Neural progenitor cell (in vitro differentiated cells): ENCODE measurements at regions not wholly inside any gene's neighbourhood (a gene's known extent, or its start where the extent isn't known, plus 50 kb on each side); places are given as distances from the start of the nearest gene placed in this dataset.

Source experiments
- DNase-seq: peaks from one replicate; pipeline ENCODE4 v3.0.0-alpha.2; 2016; ENCODE audit warnings: low spot score
- H2AFZ ChIP-seq: fragments of 200-600 bp; sonication (generic); replicated peaks from 2 replicates; pipeline ENCODE4 v1.6.1; 2016; ENCODE audit warnings: antibody characterized with exemption
- H3F3A ChIP-seq: fragments of 200-600 bp; sonication (generic); 2 replicates; pipeline ENCODE4 v1.6.1; 2016; ENCODE audit warnings: antibody characterized with exemption, low read depth
- H3K27ac ChIP-seq: fragments of 200-600 bp; sonication (generic); 2 replicates; pipeline ENCODE4 v1.5.1; 2016; ENCODE audit warnings: mild to moderate bottlenecking
- H3K27me3 ChIP-seq: fragments of 200-600 bp; sonication (generic); 2 replicates; pipeline ENCODE4 v1.6.1; 2016; ENCODE audit warnings: mild to moderate bottlenecking, moderate library complexity
- H3K36me3 ChIP-seq: fragments of 200-600 bp; sonication (generic); 2 replicates; pipeline ENCODE4 v1.5.1; 2016
- H3K4me1 ChIP-seq: fragments of 200-600 bp; sonication (generic); 2 replicates; pipeline ENCODE4 v1.6.1; 2016; ENCODE audit warnings: mixed run types
- H3K4me2 ChIP-seq: fragments of 200-600 bp; sonication (generic); 2 replicates; pipeline ENCODE4 v1.6.1; 2016
- H3K4me3 ChIP-seq: fragments of 200-600 bp; sonication (generic); 2 replicates; pipeline ENCODE4 v1.5.1; 2016
- H3K79me2 ChIP-seq: fragments of 200-600 bp; sonication (generic); 2 replicates; pipeline ENCODE4 v1.6.1; 2016; ENCODE audit warnings: low read depth
- H3K9ac ChIP-seq: fragments of 200-600 bp; sonication (generic); 2 replicates; pipeline ENCODE4 v1.6.1; 2016
- H3K9me3 ChIP-seq: fragments of 200-600 bp; sonication (generic); 2 replicates; pipeline ENCODE4 v1.5.1; 2016; ENCODE audit warnings: low read depth
- H4K20me1 ChIP-seq: fragments of 200-600 bp; sonication (generic); 2 replicates; pipeline ENCODE4 v1.6.1; 2016; ENCODE audit warnings: low read depth
- H3K27ac Mint-ChIP-seq: 3 replicates; pipeline ENCODE4 v1.8.0; 2021; ENCODE audit warnings: mixed read lengths
- H3K27me3 Mint-ChIP-seq: 2 replicates; pipeline ENCODE4 v1.8.0; 2022; ENCODE audit warnings: low read depth, mild to moderate bottlenecking, inconsistent platforms, moderate library complexity, mixed read lengths; ENCODE audit not compliant: insufficient read depth
- H3K36me3 Mint-ChIP-seq: 3 replicates; pipeline ENCODE4 v1.8.0; 2021; ENCODE audit warnings: mixed read lengths
- H3K4me1 Mint-ChIP-seq: 3 replicates; pipeline ENCODE4 v1.8.0; 2021; ENCODE audit warnings: mixed read lengths
- H3K4me3 Mint-ChIP-seq: 3 replicates; pipeline ENCODE4 v1.8.0; 2021; ENCODE audit warnings: mild to moderate bottlenecking, moderate library complexity, mixed read lengths
- H3K9me3 Mint-ChIP-seq: 3 replicates; pipeline ENCODE4 v1.8.0; 2020; ENCODE audit warnings: mixed read lengths
- CTCF ChIP-seq: fragments of 200-600 bp; sonication (generic); IDR thresholded peaks from 2 replicates; pipeline ENCODE4 v1.5.1; 2017; ENCODE audit warnings: antibody characterized with exemption, mild to moderate bottlenecking
- EZH2 ChIP-seq: fragments of 200-600 bp; sonication (generic); IDR thresholded peaks from 2 replicates; pipeline ENCODE4 v1.6.1; 2017; ENCODE audit warnings: antibody characterized with exemption, mild to moderate bottlenecking, moderate library complexity
- EZH2phosphoT487 ChIP-seq: fragments of 200-600 bp; sonication (generic); IDR thresholded peaks from 2 replicates; pipeline ENCODE4 v1.6.1; 2017; ENCODE audit warnings: antibody characterized with exemption

- Histone ChIP-seq H3K9ac (no peak overlapping the region), H3K9me3 (no peaks in the 10 kb centered on the region), H3F3A (no peaks in the 10 kb centered on the region), H4K20me1 (no peaks in the 10 kb centered on the region), H3K27ac (no peak overlapping the region), H3K27me3 (no peaks in the 10 kb centered on the region), H3K79me2 (no peaks in the 10 kb centered on the region), H3K4me2 (no peak overlapping the region), H3K36me3 (no peaks in the 10 kb centered on the region), H3K4me1 (peaks cover 6% of the 10 kb centered on the region), H3K4me3 (no peak overlapping the region), H2AFZ (no peak overlapping the region)
- H3K4me1 Mint-ChIP-seq = peaks cover 8% of the 10 kb centered on the region
- DNase-seq = no peak
- no peaks in the 10 kb centered on the region for H3K36me3 Mint-ChIP-seq
- no peak overlapping the region for H3K27ac Mint-ChIP-seq
- H3K27me3 Mint-ChIP-seq = no peaks in the 10 kb centered on the region
- TF ChIP-seq EZH2 = no peak
- no peak for TF ChIP-seq CTCF
- TF ChIP-seq EZH2phosphoT487 = no peak
- no peak overlapping the region for H3K4me3 Mint-ChIP-seq
- no peaks in the 10 kb centered on the region for H3K9me3 Mint-ChIP-seq
Measured at GRCh38 chr2:14715600-14715999, 83.1 kb downstream of the LRATD1 start.

DNA sequence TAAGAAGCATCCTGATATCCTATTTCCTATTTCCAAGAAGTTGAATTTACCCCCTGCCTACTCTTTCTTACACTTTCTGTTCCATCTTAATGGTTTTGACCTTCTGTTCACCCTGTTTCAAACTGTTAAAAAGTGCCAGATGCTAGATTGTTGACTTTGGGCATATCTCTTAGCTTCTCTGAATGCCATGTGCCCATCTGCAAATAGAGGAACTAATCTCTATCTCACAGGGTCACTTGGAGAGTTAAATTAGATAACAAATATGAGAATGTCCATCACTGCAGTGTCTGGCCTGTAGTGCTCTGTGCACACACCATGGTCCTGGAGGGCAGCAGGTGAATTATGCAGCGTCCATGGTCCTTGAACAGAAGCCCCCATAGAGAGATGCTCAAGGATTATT is 83.8 kb downstream of the LRATD1 start:
- Histone ChIP-seq H3K79me2 (no peaks in the 10 kb centered on the region), H3K4me3 (no peak overlapping the region), H4K20me1 (no peaks in the 10 kb centered on the region), H3F3A (no peaks in the 10 kb centered on the region), H3K9ac (no peak overlapping the region), H3K4me2 (no peak overlapping the region), H3K27me3 (no peaks in the 10 kb centered on the region), H3K9me3 (no peaks in the 10 kb centered on the region), H2AFZ (no peak overlapping the region), H3K27ac (no peak overlapping the region), H3K36me3 (no peaks in the 10 kb centered on the region), H3K4me1 (peaks cover 6% of the 10 kb centered on the region)
- no peak for DNase-seq
- Mint-ChIP-seq H3K4me1 (peaks cover 8% of the 10 kb centered on the region), H3K36me3 (no peaks in the 10 kb centered on the region), H3K9me3 (no peaks in the 10 kb centered on the region), H3K27me3 (no peaks in the 10 kb centered on the region), H3K4me3 (no peak overlapping the region), H3K27ac (no peak overlapping the region)
- TF ChIP-seq EZH2phosphoT487 (no peak), EZH2 (no peak)

- H3K4me2 ChIP-seq = no peak overlapping the region
- Mint-ChIP-seq H3K4me1 (peaks cover 8% of the 10 kb centered on the region), H3K9me3 (no peaks in the 10 kb centered on the region), H3K27me3 (no peaks in the 10 kb centered on the region), H3K27ac (no peak overlapping the region), H3K4me3 (no peak overlapping the region), H3K36me3 (no peaks in the 10 kb centered on the region)
- H3K36me3 ChIP-seq = no peaks in the 10 kb centered on the region
- H4K20me1 ChIP-seq = no peaks in the 10 kb centered on the region
- H3K27me3 ChIP-seq = no peaks in the 10 kb centered on the region
- no peak overlapping the region for H3K9ac ChIP-seq
- no peaks in the 10 kb centered on the region for H3F3A ChIP-seq
- H2AFZ ChIP-seq = no peak overlapping the region
- no peak overlapping the region for H3K4me3 ChIP-seq
- H3K4me1 ChIP-seq = peaks cover 6% of the 10 kb centered on the region
- no peak overlapping the region for H3K27ac ChIP-seq
- H3K79me2 ChIP-seq = no peaks in the 10 kb centered on the region
- TF ChIP-seq EZH2 (no peak), CTCF (no peak), EZH2phosphoT487 (no peak)
- no peak for DNase-seq
- no peaks in the 10 kb centered on the region for H3K9me3 ChIP-seq
Measured at GRCh38 chr2:14717131-14717530, 84.6 kb downstream of the LRATD1 start.

- H3K9me3 Mint-ChIP-seq = no peaks in the 10 kb centered on the region
- H3F3A ChIP-seq = no peaks in the 10 kb centered on the region
- no peaks in the 10 kb centered on the region for H3K4me1 Mint-ChIP-seq
- no peaks in the 10 kb centered on the region for H3K27me3 Mint-ChIP-seq
- H3K27ac ChIP-seq = no peak overlapping the region
- no peaks in the 10 kb centered on the region for H3K79me2 ChIP-seq
- no peak overlapping the region for H3K4me2 ChIP-seq
- no peaks in the 10 kb centered on the region for H3K9me3 ChIP-seq
- H3K27ac Mint-ChIP-seq = no peak overlapping the region
- no peaks in the 10 kb centered on the region for H3K4me1 ChIP-seq
- DNase-seq = no peak
- no peak overlapping the region for H2AFZ ChIP-seq
- no peak for TF ChIP-seq EZH2
- TF ChIP-seq CTCF = no peak
- TF ChIP-seq EZH2phosphoT487 = no peak
- no peaks in the 10 kb centered on the region for H3K36me3 ChIP-seq
- H3K4me3 ChIP-seq = no peak overlapping the region
- H4K20me1 ChIP-seq = no peaks in the 10 kb centered on the region
- no peaks in the 10 kb centered on the region for H3K27me3 ChIP-seq
- H3K4me3 Mint-ChIP-seq = no peak overlapping the region
- no peak overlapping the region for H3K9ac ChIP-seq
- no peaks in the 10 kb centered on the region for H3K36me3 Mint-ChIP-seq
Measured at GRCh38 chr2:14720319-14720718, 87.8 kb downstream of the LRATD1 start.
